ENCODE measurements at regions not wholly inside any gene's neighbourhood (a gene's known extent, or its start where the extent isn't known, plus 50 kb on each side); places are given as distances from the start of the nearest gene placed in this dataset.

GRCh38 chr9:77111408-77111807, 65.9 kb upstream of the VPS13A start:
- no peak for DNase-seq (ENCODE audit: low read depth)
- no peak overlapping the region for H3K4me3 ChIP-seq (ENCODE audit: low read depth, low read length)
- TF ChIP-seq, protein P1, sequence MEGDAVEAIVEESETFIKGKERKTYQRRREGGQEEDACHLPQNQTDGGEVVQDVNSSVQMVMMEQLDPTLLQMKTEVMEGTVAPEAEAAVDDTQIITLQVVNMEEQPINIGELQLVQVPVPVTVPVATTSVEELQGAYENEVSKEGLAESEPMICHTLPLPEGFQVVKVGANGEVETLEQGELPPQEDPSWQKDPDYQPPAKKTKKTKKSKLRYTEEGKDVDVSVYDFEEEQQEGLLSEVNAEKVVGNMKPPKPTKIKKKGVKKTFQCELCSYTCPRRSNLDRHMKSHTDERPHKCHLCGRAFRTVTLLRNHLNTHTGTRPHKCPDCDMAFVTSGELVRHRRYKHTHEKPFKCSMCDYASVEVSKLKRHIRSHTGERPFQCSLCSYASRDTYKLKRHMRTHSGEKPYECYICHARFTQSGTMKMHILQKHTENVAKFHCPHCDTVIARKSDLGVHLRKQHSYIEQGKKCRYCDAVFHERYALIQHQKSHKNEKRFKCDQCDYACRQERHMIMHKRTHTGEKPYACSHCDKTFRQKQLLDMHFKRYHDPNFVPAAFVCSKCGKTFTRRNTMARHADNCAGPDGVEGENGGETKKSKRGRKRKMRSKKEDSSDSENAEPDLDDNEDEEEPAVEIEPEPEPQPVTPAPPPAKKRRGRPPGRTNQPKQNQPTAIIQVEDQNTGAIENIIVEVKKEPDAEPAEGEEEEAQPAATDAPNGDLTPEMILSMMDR (conservative IDR thresholded peaks at IDR 0.05; ENCODE audit: low read depth, low read length) = no peak

DNA sequence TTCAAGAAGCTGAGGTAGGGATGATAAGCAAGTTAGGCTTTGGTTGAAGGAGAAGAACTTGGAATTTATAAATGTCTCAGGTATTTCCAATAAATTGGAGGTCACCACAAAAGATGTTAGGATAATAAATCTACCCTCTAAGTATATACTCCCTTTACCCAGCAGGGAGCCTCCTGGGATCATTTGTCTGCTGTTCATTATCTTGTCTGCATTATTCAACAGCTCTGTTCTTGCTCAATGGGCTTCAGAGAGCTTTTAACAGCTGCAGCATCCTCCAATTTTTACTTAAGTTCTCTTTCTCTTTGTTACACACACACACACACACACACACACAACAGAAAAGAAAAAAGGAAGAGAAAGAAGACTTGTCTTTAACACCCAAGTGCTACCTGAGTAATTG, 51.7 kb upstream of the VPS13A start:
- H3K4me3 ChIP-seq (ENCODE audit: low read depth, low read length) = no peak overlapping the region
- DNase-seq (ENCODE audit: low read depth) = no peak
- TF ChIP-seq, protein P1 (conservative IDR thresholded peaks at IDR 0.05; ENCODE audit: low read depth, low read length) = no peak

GRCh38 chr9:77127071-77127470, 50.3 kb upstream of the VPS13A start:
- DNase-seq (ENCODE audit: low read depth) = no peak
- no peak overlapping the region for H3K4me3 ChIP-seq (ENCODE audit: low read depth, low read length)
- TF ChIP-seq, protein P1 (conservative IDR thresholded peaks at IDR 0.05; ENCODE audit: low read depth, low read length) = no peak
